BLaER1 treated with 17β-estradiol and CSF1 and Interleukin-3, amounts not matched to agents 10 nM and 100 nM (cell line): ENCODE measurements at regions not wholly inside any gene's neighbourhood (a gene's known extent, or its start where the extent isn't known, plus 50 kb on each side); places are given as distances from the start of the nearest gene placed in this dataset.

Source experiments
- H3K27ac ChIP-seq, 11 experiments: shearing (Covaris generic); formaldehyde crosslinking; 2 replicates each; pipeline ENCODE4 v1.8.1; 2022
- H3K27me3 ChIP-seq, 11 experiments: shearing (Covaris generic); formaldehyde crosslinking; 2 replicates each; pipeline ENCODE4 v1.8.1; 2022
- H3K36me3 ChIP-seq, 11 experiments: shearing (Covaris generic); formaldehyde crosslinking; 2 replicates each; pipeline ENCODE4 v1.8.1; 2022
- H3K4me1 ChIP-seq, 10 experiments: shearing (Covaris generic); formaldehyde crosslinking; 2 replicates each; pipeline ENCODE4 v1.8.1; 2022
- H3K4me2 ChIP-seq, 11 experiments: shearing (Covaris generic); formaldehyde crosslinking; 2 replicates each; pipeline ENCODE4 v1.8.1; 2022
- H3K4me3 ChIP-seq, 10 experiments: shearing (Covaris generic); formaldehyde crosslinking; 2 replicates each; pipeline ENCODE4 v1.8.1; 2022
- H3K9ac ChIP-seq, 11 experiments: shearing (Covaris generic); formaldehyde crosslinking; 2 replicates each; pipeline ENCODE4 v1.8.1; 2022
- H3K9me3 ChIP-seq, 11 experiments: shearing (Covaris generic); formaldehyde crosslinking; replicated peaks in 1 of 11; 2 replicates each; pipeline ENCODE4 v1.8.1; 2022
- H4K20me1 ChIP-seq, 11 experiments: shearing (Covaris generic); formaldehyde crosslinking; 2 replicates each; pipeline ENCODE4 v1.8.1; 2022
- Cebpa-rat ChIP-seq, 11 experiments: shearing (Covaris generic); IDR thresholded peaks; 2 replicates each; pipeline ENCODE4 v1.8.1; 2022

- H3K4me2 ChIP-seq, result no peak overlapping the region
- no peak for TF ChIP-seq Cebpa-rat (IDR thresholded peaks at IDR 0.05)
- H3K4me3 ChIP-seq, result no peak overlapping the region
- H3K9me3 ChIP-seq, result peaks cover 0 to 4% (median 0%) of the 10 kb centered on the region in 11 experiments; a peak in 1 of 22 replicates
- H3K27me3 ChIP-seq, result no peaks in the 10 kb centered on the region
- H3K4me1 ChIP-seq, result no peaks in the 10 kb centered on the region
- no peak overlapping the region for H3K9ac ChIP-seq
- H3K36me3 ChIP-seq, result no peaks in the 10 kb centered on the region
- H4K20me1 ChIP-seq, result no peaks in the 10 kb centered on the region
- no peak overlapping the region for H3K27ac ChIP-seq
Observed at GRCh38 chr9:82616545-82616944, 446.4 kb downstream of the RASEF start.

- Histone ChIP-seq H3K27ac (no peak overlapping the region), H3K27me3 (no peaks in the 10 kb centered on the region), H3K9me3 (peaks cover 0 to 4% (median 0%) of the 10 kb centered on the region in 11 experiments; a peak in 1 of 22 replicates), H3K4me1 (no peaks in the 10 kb centered on the region), H3K9ac (no peak overlapping the region), H3K4me2 (no peak overlapping the region), H4K20me1 (no peaks in the 10 kb centered on the region), H3K36me3 (no peaks in the 10 kb centered on the region), H3K4me3 (no peak overlapping the region)
- no peak for TF ChIP-seq Cebpa-rat (IDR thresholded peaks at IDR 0.05)
Observed at GRCh38 chr9:82621447-82621846, 441.5 kb downstream of the RASEF start.

DNA sequence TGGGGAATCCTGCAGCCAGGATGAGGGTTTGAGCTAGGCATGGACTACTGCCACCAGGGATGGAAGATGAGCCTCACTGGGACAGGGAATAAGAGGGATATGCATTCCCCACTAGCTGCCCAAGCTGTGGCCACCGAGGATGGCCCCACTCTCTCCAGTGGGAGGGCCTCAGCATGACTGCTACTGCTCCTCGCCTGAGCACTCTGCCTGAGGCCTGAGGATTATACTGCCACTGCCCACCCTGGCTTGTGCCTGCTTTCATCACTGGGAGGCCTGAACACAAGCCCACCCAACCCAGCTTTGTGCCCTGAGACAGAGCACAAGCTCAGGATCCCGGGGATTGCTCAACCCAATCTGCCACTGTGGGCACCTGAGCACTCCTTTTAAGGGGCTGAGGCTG, 425.6 kb downstream of the RASEF start:
- no peaks in the 10 kb centered on the region for H3K4me1 ChIP-seq
- H3K36me3 ChIP-seq, result no peaks in the 10 kb centered on the region
- H3K4me2 ChIP-seq, result no peak overlapping the region
- H3K27ac ChIP-seq, result no peak overlapping the region
- no peak overlapping the region for H3K9ac ChIP-seq
- no peaks in the 10 kb centered on the region for H4K20me1 ChIP-seq
- H3K27me3 ChIP-seq, result no peaks in the 10 kb centered on the region
- TF ChIP-seq Cebpa-rat (IDR thresholded peaks at IDR 0.05), result no peak
- no peak overlapping the region for H3K4me3 ChIP-seq
- peaks cover 12 to 34% (median 28%) of the 10 kb centered on the region in 11 experiments for H3K9me3 ChIP-seq

DNA sequence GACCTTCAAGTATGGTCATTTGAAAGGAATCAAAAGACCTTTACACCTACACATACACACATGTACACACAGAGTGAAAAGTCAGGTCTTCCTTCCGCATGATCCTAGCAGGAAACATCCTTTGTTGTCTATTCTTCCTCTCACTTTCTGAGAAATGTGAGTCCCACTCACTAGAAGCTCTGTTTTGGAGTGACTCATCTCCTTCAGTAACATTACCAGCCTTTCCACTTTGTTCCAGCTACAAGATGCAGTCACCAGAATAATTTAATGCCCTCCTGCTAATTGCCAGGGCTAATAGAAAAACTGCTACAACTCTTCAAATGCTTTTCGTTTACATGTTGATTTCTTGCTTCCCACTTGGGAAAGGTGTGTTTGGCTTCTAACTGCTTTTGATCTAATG, 417.3 kb downstream of the RASEF start:
- Histone ChIP-seq H3K36me3 (no peaks in the 10 kb centered on the region), H3K4me3 (no peak overlapping the region), H4K20me1 (no peaks in the 10 kb centered on the region), H3K9ac (no peak overlapping the region), H3K4me2 (no peak overlapping the region), H3K27ac (no peak overlapping the region), H3K27me3 (no peaks in the 10 kb centered on the region), H3K9me3 (peaks cover 0 to 4% (median 3%) of the 10 kb centered on the region in 11 experiments; a peak in 6 of 22 replicates), H3K4me1 (no peaks in the 10 kb centered on the region)
- TF ChIP-seq Cebpa-rat (IDR thresholded peaks at IDR 0.05), result no peak

GRCh38 chr9:82650368-82650767, 412.6 kb downstream of the RASEF start:
- Histone ChIP-seq H3K36me3 (no peaks in the 10 kb centered on the region), H3K9ac (no peak overlapping the region), H3K27ac (no peak overlapping the region), H3K27me3 (no peaks in the 10 kb centered on the region), H3K4me1 (no peaks in the 10 kb centered on the region), H3K4me2 (no peak overlapping the region), H3K9me3 (peaks cover 0 to 15% (median 10%) of the 10 kb centered on the region in 11 experiments; a peak in 11 of 22 replicates), H4K20me1 (no peaks in the 10 kb centered on the region), H3K4me3 (no peak overlapping the region)
- TF ChIP-seq Cebpa-rat (IDR thresholded peaks at IDR 0.05), result no peak

DNA sequence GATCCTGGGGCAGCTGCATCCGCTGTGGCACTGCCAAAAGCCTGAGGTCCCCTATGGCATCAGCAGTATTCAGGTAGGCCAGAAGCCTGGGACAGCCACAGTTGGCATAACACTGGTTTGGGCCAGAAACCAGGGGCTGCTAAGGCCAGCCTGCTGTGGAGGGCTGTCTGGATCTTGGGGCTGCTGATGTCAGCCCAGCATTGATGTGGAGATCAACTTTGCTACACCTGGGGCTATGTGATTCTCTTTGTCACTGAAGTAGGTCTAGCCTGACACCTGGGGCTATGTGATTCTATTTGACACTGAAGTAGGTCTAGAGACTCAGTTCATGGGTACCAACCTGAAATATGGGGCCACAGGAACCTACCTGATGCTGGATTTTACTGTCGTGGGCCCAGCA, 411.5 kb downstream of the RASEF start:
- no peaks in the 10 kb centered on the region for H3K36me3 ChIP-seq
- no peak overlapping the region for H3K27ac ChIP-seq
- no peak overlapping the region for H3K4me2 ChIP-seq
- H3K9me3 ChIP-seq, result peaks cover 0 to 15% (median 10%) of the 10 kb centered on the region in 11 experiments; a peak in 11 of 22 replicates
- H3K4me1 ChIP-seq, result no peaks in the 10 kb centered on the region
- no peak overlapping the region for H3K4me3 ChIP-seq
- H3K27me3 ChIP-seq, result no peaks in the 10 kb centered on the region
- TF ChIP-seq Cebpa-rat (IDR thresholded peaks at IDR 0.05), result no peak
- no peaks in the 10 kb centered on the region for H4K20me1 ChIP-seq
- no peak overlapping the region for H3K9ac ChIP-seq

DNA sequence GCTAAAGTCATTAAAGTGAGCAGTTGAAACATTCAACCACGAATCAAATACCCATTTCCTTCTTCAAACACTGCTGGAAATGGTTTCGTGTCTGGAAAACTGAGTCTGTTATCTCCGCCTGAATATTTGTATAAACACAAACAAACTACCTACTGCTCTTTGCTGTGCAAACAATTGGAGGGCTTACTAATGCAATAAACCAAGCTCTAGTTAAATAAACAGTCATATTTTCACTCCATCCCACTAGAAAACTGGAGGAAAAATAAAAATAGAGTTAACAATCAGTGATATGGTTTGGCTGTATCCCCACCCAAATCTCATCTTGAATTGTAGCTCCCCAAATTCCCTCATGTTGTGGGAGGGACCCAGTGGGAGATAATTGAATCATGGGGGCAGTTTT, 397.6 kb downstream of the RASEF start:
- no peaks in the 10 kb centered on the region for H3K36me3 ChIP-seq
- H4K20me1 ChIP-seq, result no peaks in the 10 kb centered on the region
- H3K27me3 ChIP-seq, result no peaks in the 10 kb centered on the region
- no peak overlapping the region for H3K9ac ChIP-seq
- no peak for TF ChIP-seq Cebpa-rat (IDR thresholded peaks at IDR 0.05)
- H3K4me3 ChIP-seq, result no peak overlapping the region
- H3K9me3 ChIP-seq, result no peaks in the 10 kb centered on the region
- H3K4me2 ChIP-seq, result no peak overlapping the region
- H3K4me1 ChIP-seq, result no peaks in the 10 kb centered on the region
- H3K27ac ChIP-seq, result no peak overlapping the region

GRCh38 chr9:82668689-82669199, 394.2 kb downstream of the RASEF start:
- H4K20me1 ChIP-seq, result no peaks in the 10 kb centered on the region

DNA sequence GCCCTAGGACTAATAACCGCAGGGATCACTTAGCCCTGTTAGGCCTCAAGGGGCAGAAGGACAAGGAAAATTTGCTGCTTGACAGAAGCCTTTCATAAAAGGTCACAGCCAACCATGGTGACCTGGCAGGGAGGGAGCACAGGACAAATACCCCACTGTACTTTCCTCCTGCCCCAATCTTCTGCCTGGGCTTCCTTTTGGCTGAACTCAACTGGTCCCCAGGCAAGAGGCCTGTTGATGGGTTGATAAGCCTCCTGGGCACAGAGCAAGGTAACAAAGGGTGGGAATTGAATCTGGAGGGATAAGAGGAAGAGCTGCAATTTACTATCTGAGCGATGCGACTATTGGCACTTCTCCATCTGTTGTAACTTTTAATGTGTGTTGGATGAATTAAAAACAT, 392.9 kb downstream of the RASEF start:
- H3K9me3 ChIP-seq, result no peaks in the 10 kb centered on the region
- no peak overlapping the region for H3K27ac ChIP-seq
- no peak overlapping the region for H3K9ac ChIP-seq
- no peaks in the 10 kb centered on the region for H3K27me3 ChIP-seq
- no peak overlapping the region for H3K4me2 ChIP-seq
- no peak overlapping the region for H3K4me3 ChIP-seq
- no peaks in the 10 kb centered on the region for H3K36me3 ChIP-seq
- H3K4me1 ChIP-seq, result no peaks in the 10 kb centered on the region
- H4K20me1 ChIP-seq, result no peaks in the 10 kb centered on the region
- no peak for TF ChIP-seq Cebpa-rat (IDR thresholded peaks at IDR 0.05)

More at GRCh38 chr9:82668689-82669199, 394.2 kb downstream of the RASEF start:
- TF ChIP-seq Cebpa-rat (IDR thresholded peaks at IDR 0.05), result no peak
- no peak overlapping the region for H3K9ac ChIP-seq
- H3K4me1 ChIP-seq, result no peaks in the 10 kb centered on the region
- no peaks in the 10 kb centered on the region for H3K27me3 ChIP-seq
- H3K4me3 ChIP-seq, result no peak overlapping the region
- no peaks in the 10 kb centered on the region for H3K9me3 ChIP-seq
- no peak overlapping the region for H3K27ac ChIP-seq
- H3K36me3 ChIP-seq, result no peaks in the 10 kb centered on the region
- no peak overlapping the region for H3K4me2 ChIP-seq

DNA sequence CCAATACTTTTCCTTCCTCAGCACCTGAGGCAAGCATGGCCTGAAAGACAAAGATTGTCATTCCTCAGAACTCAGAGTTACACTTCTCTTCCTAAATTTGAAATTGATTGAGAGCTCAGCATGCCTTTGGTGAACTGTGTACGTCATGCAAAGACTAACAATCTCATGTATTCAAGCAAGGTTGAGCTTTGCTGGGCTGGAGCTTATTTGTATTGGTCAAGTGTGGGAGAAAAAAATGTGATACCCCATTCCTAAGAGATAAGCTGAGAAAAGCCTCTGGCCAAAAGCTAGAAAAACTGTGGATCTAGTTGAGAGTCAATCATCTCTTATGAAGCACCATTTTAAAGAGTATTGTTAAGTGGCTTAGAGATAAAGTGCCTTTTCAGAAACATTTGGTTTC, 392.2 kb downstream of the RASEF start:
- Histone ChIP-seq H3K4me1 (no peaks in the 10 kb centered on the region), H3K9ac (no peak overlapping the region), H3K27ac (no peak overlapping the region), H3K27me3 (no peaks in the 10 kb centered on the region), H3K9me3 (no peaks in the 10 kb centered on the region), H4K20me1 (no peaks in the 10 kb centered on the region), H3K36me3 (no peaks in the 10 kb centered on the region), H3K4me3 (no peak overlapping the region), H3K4me2 (no peak overlapping the region)
- TF ChIP-seq Cebpa-rat (IDR thresholded peaks at IDR 0.05), result no peak
